T1000 (cell line): ENCODE measurements at regions not wholly inside any gene's neighbourhood (a gene's known extent, or its start where the extent isn't known, plus 50 kb on each side); places are given as distances from the start of the nearest gene placed in this dataset.
"Not testable (repeated sequence)": the region's sequence is repeated elsewhere in the genome, so short reads cannot be mapped to it uniquely, and the experiment has no call there.

ENCODE experiments used
- DNase-seq: peaks from one replicate; lab custom pipeline; 2025; ENCODE audit warnings: mixed read lengths; lab: John Stamatoyannopoulos, UW

GRCh38 chr2:76008001-76008702 is 297.4 kb upstream of the GCFC2 start:
- DNase-seq = no peak

GRCh38 chr2:76000425-76000824 is 289.7 kb upstream of the GCFC2 start:
- DNase-seq = no peak

- no peak for DNase-seq
Measured at GRCh38 chr2:75998451-75998850, 287.7 kb upstream of the GCFC2 start.

GRCh38 chr2:75994759-75995158 is 284.0 kb upstream of the GCFC2 start:
- DNase-seq = no peak

GRCh38 chr2:75988622-75989021 is 277.9 kb upstream of the GCFC2 start:
- not testable (repeated sequence) for DNase-seq

- DNase-seq = no peak
Measured at GRCh38 chr2:75986617-75987016, 275.9 kb upstream of the GCFC2 start.

- no peak for DNase-seq
Measured at GRCh38 chr2:75982719-75983118, 272.0 kb upstream of the GCFC2 start.

GRCh38 chr2:75964646-75965045 is 253.9 kb upstream of the GCFC2 start:
- DNase-seq = no peak

- DNase-seq = no peak
Measured at GRCh38 chr2:75960472-75961009, 249.8 kb upstream of the GCFC2 start.

- no peak for DNase-seq
Measured at GRCh38 chr2:75959724-75960471, 249.2 kb upstream of the GCFC2 start.

- no peak for DNase-seq
Measured at GRCh38 chr2:75954761-75955160, 244.0 kb upstream of the GCFC2 start.

- no peak for DNase-seq
Measured at GRCh38 chr2:75952173-75952572, 241.5 kb upstream of the GCFC2 start.

GRCh38 chr2:75949385-75950030 is 238.8 kb upstream of the GCFC2 start:
- DNase-seq = no peak

GRCh38 chr2:75936311-75936710 is 225.6 kb upstream of the GCFC2 start:
- no peak for DNase-seq

GRCh38 chr2:75932996-75933395 is 222.3 kb upstream of the GCFC2 start:
- DNase-seq = no peak

- DNase-seq = no peak
Measured at GRCh38 chr2:75928093-75928492, 217.4 kb upstream of the GCFC2 start.

- DNase-seq = no peak
Measured at GRCh38 chr2:75925331-75926024, 214.8 kb upstream of the GCFC2 start.

GRCh38 chr2:75922191-75922590 is 211.5 kb upstream of the GCFC2 start:
- no peak for DNase-seq

GRCh38 chr2:75920859-75921551 is 210.3 kb upstream of the GCFC2 start:
- DNase-seq = no peak

GRCh38 chr2:75915851-75916634 is 205.3 kb upstream of the GCFC2 start:
- no peak for DNase-seq
